Activated naive CD4-positive, alpha-beta T cell treated with anti-CD3 and anti-CD28 coated beads, Interleukin-2, amount 10 ng/mL, durations not matched to agents 7 days and 5 days (primary cell): ENCODE measurements at regions not wholly inside any gene's neighbourhood (a gene's known extent, or its start where the extent isn't known, plus 50 kb on each side); places are given as distances from the start of the nearest gene placed in this dataset.

Experiments used
- CTCF ChIA-PET: fragments of 350-600 bp; sonication (Branson Sonifier 250); formaldehyde crosslinking; loops from one replicate; lab custom pipeline; 2021; ENCODE audit warnings: antibody characterized with exemption; lab: Charles Lee
- DNase-seq: peaks from one replicate; pipeline ENCODE4 v3.0.0-alpha.2; 2020
- H3K27ac Mint-ChIP-seq: one replicate; pipeline ENCODE4 v1.8.0; 2021; ENCODE audit warnings: mild to moderate bottlenecking, moderate library complexity, mixed read lengths
- H3K27me3 Mint-ChIP-seq: one replicate; pipeline ENCODE4 v1.8.0; 2021; ENCODE audit warnings: mild to moderate bottlenecking, mixed read lengths
- H3K36me3 Mint-ChIP-seq: one replicate; pipeline ENCODE4 v1.8.0; 2021; ENCODE audit warnings: mixed read lengths
- H3K4me1 Mint-ChIP-seq: one replicate; pipeline ENCODE4 v1.8.0; 2021; ENCODE audit warnings: mixed read lengths
- H3K4me3 Mint-ChIP-seq: one replicate; pipeline ENCODE4 v1.8.0; 2021; ENCODE audit warnings: mild to moderate bottlenecking, moderate library complexity, mixed read lengths
- H3K9me3 Mint-ChIP-seq: one replicate; pipeline ENCODE4 v1.8.0; 2021; ENCODE audit warnings: mixed read lengths

GRCh38 chr18:986552-986951 lies 81.9 kb downstream of the ADCYAP1 start:
- Mint-ChIP-seq H3K4me3 (no peak overlapping the region), H3K27me3 (peaks cover 3% of the 10 kb centered on the region), H3K4me1 (no peaks in the 10 kb centered on the region), H3K9me3 (no peaks in the 10 kb centered on the region), H3K36me3 (no peaks in the 10 kb centered on the region), H3K27ac (no peak overlapping the region)
- CTCF ChIA-PET = no interaction called here
- no peak for DNase-seq

DNA sequence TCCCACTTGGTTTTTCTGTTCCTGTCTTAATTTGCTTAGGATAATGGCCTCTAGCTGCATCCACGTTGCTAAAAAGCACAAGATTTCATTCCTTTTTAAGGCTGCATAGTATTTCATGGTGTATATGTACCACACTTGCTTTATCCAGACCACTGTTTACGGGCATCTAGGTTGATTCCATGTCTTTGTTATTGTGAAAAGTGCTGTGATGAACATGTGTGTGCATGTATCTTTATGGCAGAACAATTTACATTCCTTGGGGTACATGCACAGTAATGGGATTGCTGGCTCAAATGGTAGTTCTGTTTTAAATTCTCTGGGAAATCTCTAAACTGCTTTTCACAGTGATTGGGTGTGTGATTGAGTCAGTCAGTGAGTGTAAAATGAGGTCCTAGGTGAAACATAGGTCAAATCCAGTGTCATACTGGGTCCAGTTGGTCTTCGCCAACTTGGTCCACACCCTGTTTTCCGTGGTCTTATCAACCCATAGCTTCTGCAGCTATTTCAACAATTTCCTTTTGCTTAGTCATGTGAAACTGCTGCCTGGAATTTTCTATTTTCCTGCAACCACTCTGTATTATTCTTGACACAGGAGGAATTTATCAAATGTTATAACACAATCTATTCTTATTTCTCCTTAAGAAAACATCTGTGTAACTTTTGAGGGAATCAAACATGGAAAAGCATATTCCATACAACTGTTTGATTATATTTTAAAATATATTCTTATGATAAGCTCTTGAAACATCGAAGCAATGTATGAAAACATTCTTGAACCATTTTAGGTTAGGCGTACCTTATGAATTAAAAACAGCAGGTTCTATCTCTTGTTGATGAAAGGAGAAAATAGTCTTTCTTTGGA lies 82.9 kb downstream of the ADCYAP1 start:
- Mint-ChIP-seq H3K36me3 (no peaks in the 10 kb centered on the region), H3K27me3 (peaks cover 3% of the 10 kb centered on the region), H3K9me3 (no peaks in the 10 kb centered on the region), H3K27ac (no peak overlapping the region), H3K4me1 (no peaks in the 10 kb centered on the region), H3K4me3 (no peak overlapping the region)
- no peak for DNase-seq
- CTCF ChIA-PET = no interaction called here

DNA sequence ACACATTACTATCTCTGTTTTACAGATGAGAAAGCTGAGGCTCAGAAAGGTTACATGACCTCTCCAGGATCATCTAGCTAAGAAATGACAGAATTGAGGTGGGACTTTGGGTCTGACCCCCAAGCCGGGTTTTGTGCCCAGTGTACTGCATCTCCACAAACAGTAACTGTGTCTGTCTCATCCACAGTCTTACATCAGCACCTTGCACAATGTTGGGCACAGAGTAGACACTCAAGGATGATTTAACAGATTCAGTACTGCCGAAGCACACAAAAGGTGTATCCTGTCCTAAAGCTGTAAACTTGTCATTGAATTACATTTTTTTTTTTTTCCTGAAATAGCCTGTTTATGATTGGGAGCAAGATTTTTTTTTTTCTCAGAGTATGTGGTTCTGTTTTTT lies 84.8 kb downstream of the ADCYAP1 start:
- peaks cover 3% of the 10 kb centered on the region for H3K27me3 Mint-ChIP-seq
- CTCF ChIA-PET = interaction anchor here (0.7 kb wide), 1 partner anchor 28 kb away, joined by 3 read pairs; no protein-coding TSS in a partner anchor

GRCh38 chr18:990197-990596 lies 85.5 kb downstream of the ADCYAP1 start:
- no peak overlapping the region for H3K27ac Mint-ChIP-seq
- CTCF ChIA-PET = interaction anchor here (0.7 kb wide), 1 partner anchor 29 kb away, joined by 3 read pairs; no protein-coding TSS in a partner anchor
- H3K36me3 Mint-ChIP-seq = no peaks in the 10 kb centered on the region
- H3K27me3 Mint-ChIP-seq = peaks cover 3% of the 10 kb centered on the region
- H3K9me3 Mint-ChIP-seq = no peaks in the 10 kb centered on the region
- no peaks in the 10 kb centered on the region for H3K4me1 Mint-ChIP-seq
- no peak for DNase-seq
- H3K4me3 Mint-ChIP-seq = no peak overlapping the region

More for the DNA sequence above, 84.8 kb downstream of the ADCYAP1 start:
- Mint-ChIP-seq H3K27ac (no peak overlapping the region), H3K4me1 (no peaks in the 10 kb centered on the region), H3K36me3 (no peaks in the 10 kb centered on the region), H3K4me3 (no peak overlapping the region), H3K9me3 (no peaks in the 10 kb centered on the region)
- DNase-seq = no peak

DNA sequence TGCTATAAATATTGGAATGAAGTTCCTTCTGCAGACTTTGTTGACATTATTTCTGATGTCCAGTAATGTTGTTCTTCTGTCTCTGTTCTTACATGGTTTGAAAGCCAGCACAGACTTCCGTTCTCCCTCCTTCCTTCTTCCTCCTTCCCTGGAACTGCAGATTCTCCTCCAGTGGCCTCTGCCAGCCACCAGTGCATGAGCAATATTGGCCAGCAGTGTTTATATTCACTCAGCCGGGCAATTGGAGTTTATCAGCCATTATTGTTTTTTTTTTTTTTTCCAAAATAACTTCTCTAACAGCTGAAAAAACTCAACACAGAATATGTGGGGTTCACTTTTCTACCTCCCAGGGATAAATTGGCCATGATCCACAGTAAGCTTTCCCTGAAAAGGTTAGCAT lies 86.8 kb downstream of the ADCYAP1 start:
- H3K27ac Mint-ChIP-seq = no peak overlapping the region
- no peak overlapping the region for H3K4me3 Mint-ChIP-seq
- H3K4me1 Mint-ChIP-seq = no peaks in the 10 kb centered on the region
- H3K27me3 Mint-ChIP-seq = no peaks in the 10 kb centered on the region
- CTCF ChIA-PET = no interaction called here
- H3K9me3 Mint-ChIP-seq = no peaks in the 10 kb centered on the region
- no peak for DNase-seq
- no peaks in the 10 kb centered on the region for H3K36me3 Mint-ChIP-seq

- H3K4me1 Mint-ChIP-seq = no peaks in the 10 kb centered on the region
- H3K36me3 Mint-ChIP-seq = no peaks in the 10 kb centered on the region
- no peaks in the 10 kb centered on the region for H3K9me3 Mint-ChIP-seq
- DNase-seq = no peak
- H3K27ac Mint-ChIP-seq = no peak overlapping the region
- CTCF ChIA-PET = no interaction called here
- no peaks in the 10 kb centered on the region for H3K27me3 Mint-ChIP-seq
- H3K4me3 Mint-ChIP-seq = no peak overlapping the region
Measured at GRCh38 chr18:993560-993959, 88.9 kb downstream of the ADCYAP1 start.

DNA sequence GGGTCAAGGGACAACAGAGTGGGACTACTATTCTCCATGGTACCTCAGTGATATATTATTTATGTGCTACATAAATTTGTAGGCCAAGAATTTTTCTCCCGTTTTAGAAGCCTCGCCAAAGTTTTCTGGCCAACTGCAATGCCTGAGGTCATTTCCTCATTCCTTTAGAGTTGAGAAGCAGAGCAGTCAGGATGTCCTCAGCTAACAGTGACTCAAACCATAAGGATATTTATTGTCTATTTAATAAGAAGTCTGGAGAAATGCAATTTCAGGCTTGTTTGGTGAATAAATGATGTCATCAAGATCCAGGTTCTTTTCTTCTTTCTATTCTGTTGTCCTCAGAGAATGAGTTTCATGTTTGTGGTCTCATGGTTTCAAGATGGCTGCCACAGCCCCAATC lies 91.0 kb downstream of the ADCYAP1 start:
- DNase-seq = no peak
- Mint-ChIP-seq H3K4me3 (no peak overlapping the region), H3K4me1 (no peaks in the 10 kb centered on the region), H3K9me3 (no peaks in the 10 kb centered on the region), H3K27me3 (no peaks in the 10 kb centered on the region), H3K36me3 (no peaks in the 10 kb centered on the region), H3K27ac (no peak overlapping the region)
- CTCF ChIA-PET = no interaction called here

- Mint-ChIP-seq H3K4me1 (no peaks in the 10 kb centered on the region), H3K9me3 (no peaks in the 10 kb centered on the region), H3K4me3 (no peak overlapping the region), H3K27ac (no peak overlapping the region), H3K27me3 (no peaks in the 10 kb centered on the region), H3K36me3 (no peaks in the 10 kb centered on the region)
- no peak for DNase-seq
- CTCF ChIA-PET = no interaction called here
Measured at GRCh38 chr18:997499-997898, 92.8 kb downstream of the ADCYAP1 start.

DNA sequence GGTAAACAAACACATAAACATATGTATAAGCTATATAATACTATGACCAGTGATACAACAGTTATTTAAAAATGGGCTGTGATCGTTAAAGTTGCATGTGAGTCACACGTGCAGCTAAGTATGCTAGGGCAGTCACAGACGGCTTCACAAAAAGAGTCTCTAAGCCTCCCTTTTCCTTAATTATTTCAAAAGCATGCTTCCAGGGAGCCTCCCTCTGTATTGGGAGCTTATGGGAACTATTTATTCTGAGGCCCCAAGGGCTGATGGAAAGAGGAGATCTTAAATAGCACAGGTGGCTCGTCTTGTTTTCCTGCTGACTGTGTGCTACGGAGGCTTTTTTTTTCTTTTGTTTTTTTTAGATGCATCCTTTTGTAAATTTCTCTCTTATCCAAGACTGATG lies 94.3 kb downstream of the ADCYAP1 start:
- no peak for DNase-seq
- H3K27ac Mint-ChIP-seq = no peak overlapping the region
- H3K9me3 Mint-ChIP-seq = no peaks in the 10 kb centered on the region
- H3K4me1 Mint-ChIP-seq = no peaks in the 10 kb centered on the region
- H3K36me3 Mint-ChIP-seq = no peaks in the 10 kb centered on the region
- CTCF ChIA-PET = no interaction called here
- H3K27me3 Mint-ChIP-seq = no peaks in the 10 kb centered on the region
- H3K4me3 Mint-ChIP-seq = no peak overlapping the region

GRCh38 chr18:1002653-1003178 lies 98.0 kb downstream of the ADCYAP1 start:
- H3K4me3 Mint-ChIP-seq = no peak overlapping the region
- no peaks in the 10 kb centered on the region for H3K4me1 Mint-ChIP-seq
- CTCF ChIA-PET = no interaction called here
- H3K36me3 Mint-ChIP-seq = no peaks in the 10 kb centered on the region
- no peaks in the 10 kb centered on the region for H3K9me3 Mint-ChIP-seq
- H3K27me3 Mint-ChIP-seq = no peaks in the 10 kb centered on the region
- no peak overlapping the region for H3K27ac Mint-ChIP-seq
- DNase-seq = no peak

GRCh38 chr18:1003499-1003898 lies 98.8 kb downstream of the ADCYAP1 start:
- DNase-seq = no peak
- Mint-ChIP-seq H3K27ac (no peak overlapping the region), H3K4me3 (no peak overlapping the region), H3K27me3 (no peaks in the 10 kb centered on the region), H3K36me3 (no peaks in the 10 kb centered on the region), H3K9me3 (no peaks in the 10 kb centered on the region), H3K4me1 (no peaks in the 10 kb centered on the region)
- CTCF ChIA-PET = no interaction called here

- Mint-ChIP-seq H3K4me1 (no peaks in the 10 kb centered on the region), H3K27me3 (no peaks in the 10 kb centered on the region), H3K27ac (no peak overlapping the region), H3K36me3 (no peaks in the 10 kb centered on the region), H3K4me3 (no peak overlapping the region), H3K9me3 (no peaks in the 10 kb centered on the region)
- CTCF ChIA-PET = no interaction called here
- no peak for DNase-seq
Measured at GRCh38 chr18:1006304-1006703, 101.6 kb downstream of the ADCYAP1 start.

DNA sequence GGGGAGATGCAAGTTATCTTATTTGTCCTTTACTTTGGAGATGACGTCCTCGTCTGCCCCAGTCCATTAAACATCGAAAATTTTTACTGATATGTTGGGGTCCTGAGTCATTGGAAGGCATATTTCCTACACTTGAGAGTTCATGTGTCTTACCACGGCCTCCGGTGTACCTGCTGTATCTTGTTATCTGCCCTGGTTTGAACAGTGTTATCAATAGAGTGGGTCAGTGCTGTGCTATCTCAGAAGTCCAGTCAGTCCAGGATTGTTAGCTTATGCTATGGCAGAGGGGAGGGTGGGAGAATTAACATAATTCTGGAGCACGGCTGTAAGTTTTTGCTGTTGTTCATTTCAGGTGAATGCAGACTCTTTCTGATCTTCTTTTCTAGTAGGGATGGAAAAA lies 102.3 kb downstream of the ADCYAP1 start:
- Mint-ChIP-seq H3K9me3 (no peaks in the 10 kb centered on the region), H3K4me1 (no peaks in the 10 kb centered on the region), H3K36me3 (no peaks in the 10 kb centered on the region), H3K4me3 (no peak overlapping the region), H3K27me3 (no peaks in the 10 kb centered on the region), H3K27ac (no peak overlapping the region)
- CTCF ChIA-PET = no interaction called here
- DNase-seq = no peak

DNA sequence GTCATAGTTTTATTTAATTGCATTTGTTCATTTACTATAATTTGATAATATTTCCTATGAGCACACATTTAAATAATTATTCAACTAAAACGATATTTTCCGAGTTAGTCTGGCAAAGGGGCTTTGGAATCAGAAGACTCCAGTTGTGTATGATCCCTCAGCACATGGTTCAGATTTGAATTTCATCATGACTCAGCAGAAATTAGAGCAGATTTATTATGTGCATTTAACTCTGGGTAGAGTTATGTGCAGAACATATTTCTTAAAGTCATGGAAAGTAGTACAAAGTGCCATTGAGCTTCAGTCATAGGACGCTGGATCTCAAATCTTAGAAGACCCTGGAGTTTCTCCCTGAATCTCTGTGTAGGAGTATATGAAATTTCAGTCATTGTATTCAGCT lies 106.7 kb downstream of the ADCYAP1 start:
- H3K36me3 Mint-ChIP-seq = no peaks in the 10 kb centered on the region
- no peaks in the 10 kb centered on the region for H3K9me3 Mint-ChIP-seq
- no peaks in the 10 kb centered on the region for H3K4me1 Mint-ChIP-seq
- H3K27me3 Mint-ChIP-seq = peaks cover 4% of the 10 kb centered on the region
- CTCF ChIA-PET = no interaction called here
- no peak for DNase-seq
- no peak overlapping the region for H3K4me3 Mint-ChIP-seq
- no peak overlapping the region for H3K27ac Mint-ChIP-seq

GRCh38 chr18:1012775-1013174 lies 108.1 kb downstream of the ADCYAP1 start:
- no peaks in the 10 kb centered on the region for H3K9me3 Mint-ChIP-seq
- CTCF ChIA-PET = no interaction called here
- H3K27ac Mint-ChIP-seq = no peak overlapping the region
- H3K4me1 Mint-ChIP-seq = no peaks in the 10 kb centered on the region
- no peaks in the 10 kb centered on the region for H3K36me3 Mint-ChIP-seq
- H3K27me3 Mint-ChIP-seq = peaks cover 4% of the 10 kb centered on the region
- no peak for DNase-seq
- H3K4me3 Mint-ChIP-seq = no peak overlapping the region
